ENCODE measurements at regions not wholly inside any gene's neighbourhood (a gene's known extent, or its start where the extent isn't known, plus 50 kb on each side); places are given as distances from the start of the nearest gene placed in this dataset.

DNA sequence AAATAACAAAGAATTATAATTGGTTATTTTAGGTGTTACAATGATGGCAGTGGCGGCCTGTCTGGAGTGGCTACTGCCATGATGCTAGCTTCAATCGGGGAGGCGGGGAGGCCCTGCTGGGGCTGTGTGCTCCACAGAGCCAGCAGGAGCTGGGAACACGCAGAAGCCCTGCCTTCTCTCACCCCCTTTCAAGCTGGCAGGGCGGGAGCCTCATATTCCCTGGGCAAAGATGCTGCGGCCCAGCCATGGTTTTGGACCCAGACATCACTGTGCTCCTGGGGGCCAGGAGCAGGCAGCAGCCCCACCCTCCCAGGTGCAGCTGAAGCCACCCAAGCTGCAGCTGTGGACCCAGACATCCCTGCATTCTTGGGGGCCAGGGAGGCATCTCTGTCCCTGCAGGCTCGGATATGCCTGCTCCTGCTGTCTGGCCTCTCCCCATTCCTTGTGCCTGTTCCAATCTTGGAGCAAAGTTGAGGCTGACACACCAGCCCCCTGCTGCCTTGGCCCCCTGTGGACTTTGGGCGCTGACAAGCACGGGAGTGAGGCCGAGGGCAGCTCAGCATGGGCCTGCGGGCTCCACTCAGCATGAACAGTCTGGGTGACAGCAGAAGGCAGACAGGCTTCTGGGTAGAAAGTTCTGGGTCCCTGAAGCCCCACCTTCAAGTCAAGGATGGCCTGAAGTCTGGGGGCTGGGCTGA is 263.1 kb upstream of the HTR2A start:
- H3K4me1 ChIP-seq (ENCODE audit: insufficient read depth, low read length) = 0 out of 2 replicates have a peak, but pooled peaks cover 7% of the 10 kb centered on the region
- intact Hi-C loops (cut with micrococcal nuclease; ENCODE audit: unreplicated experiment) = no loop called here
- no peak overlapping the region for H3K27ac ChIP-seq (ENCODE audit: extremely low read length, insufficient read depth, low read length)
- ATAC-seq (peak; percentile 81), FAIRE-seq (no peak), DNase-seq (ENCODE audit: low spot score) (no peak)
- no TSS peak for BruUV-seq (replicated peaks)
- POLR2A ChIA-PET = no interaction called here
- H3K27me3 ChIP-seq (ENCODE audit: control insufficient read depth in 1 of 2, insufficient read depth in 2 of 2, low read length in 2 of 2) = no peaks in the 10 kb centered on the region
- no peak overlapping the region for H3K4me3 ChIP-seq (replicated peaks in 1 of 3; ENCODE audit: insufficient read depth in 1 of 3, low read depth in 2 of 3, low read length in 3 of 3)
- 0 out of 2 replicates have a peak overlapping the region, but pooled peaks have one; percentile 3 for H3K4me2 ChIP-seq (ENCODE audit: low read depth, low read length)
- H2AFZ ChIP-seq (ENCODE audit: low read length) = no peak overlapping the region
- H4K20me1 ChIP-seq (ENCODE audit: insufficient read depth, low read length) = no peaks in the 10 kb centered on the region
- no peak for TF ChIP-seq SIN3A (IDR thresholded peaks at IDR 0.05; ENCODE audit: borderline replicate concordance, low read depth, low read length)
- TF ChIP-seq, protein P1, sequence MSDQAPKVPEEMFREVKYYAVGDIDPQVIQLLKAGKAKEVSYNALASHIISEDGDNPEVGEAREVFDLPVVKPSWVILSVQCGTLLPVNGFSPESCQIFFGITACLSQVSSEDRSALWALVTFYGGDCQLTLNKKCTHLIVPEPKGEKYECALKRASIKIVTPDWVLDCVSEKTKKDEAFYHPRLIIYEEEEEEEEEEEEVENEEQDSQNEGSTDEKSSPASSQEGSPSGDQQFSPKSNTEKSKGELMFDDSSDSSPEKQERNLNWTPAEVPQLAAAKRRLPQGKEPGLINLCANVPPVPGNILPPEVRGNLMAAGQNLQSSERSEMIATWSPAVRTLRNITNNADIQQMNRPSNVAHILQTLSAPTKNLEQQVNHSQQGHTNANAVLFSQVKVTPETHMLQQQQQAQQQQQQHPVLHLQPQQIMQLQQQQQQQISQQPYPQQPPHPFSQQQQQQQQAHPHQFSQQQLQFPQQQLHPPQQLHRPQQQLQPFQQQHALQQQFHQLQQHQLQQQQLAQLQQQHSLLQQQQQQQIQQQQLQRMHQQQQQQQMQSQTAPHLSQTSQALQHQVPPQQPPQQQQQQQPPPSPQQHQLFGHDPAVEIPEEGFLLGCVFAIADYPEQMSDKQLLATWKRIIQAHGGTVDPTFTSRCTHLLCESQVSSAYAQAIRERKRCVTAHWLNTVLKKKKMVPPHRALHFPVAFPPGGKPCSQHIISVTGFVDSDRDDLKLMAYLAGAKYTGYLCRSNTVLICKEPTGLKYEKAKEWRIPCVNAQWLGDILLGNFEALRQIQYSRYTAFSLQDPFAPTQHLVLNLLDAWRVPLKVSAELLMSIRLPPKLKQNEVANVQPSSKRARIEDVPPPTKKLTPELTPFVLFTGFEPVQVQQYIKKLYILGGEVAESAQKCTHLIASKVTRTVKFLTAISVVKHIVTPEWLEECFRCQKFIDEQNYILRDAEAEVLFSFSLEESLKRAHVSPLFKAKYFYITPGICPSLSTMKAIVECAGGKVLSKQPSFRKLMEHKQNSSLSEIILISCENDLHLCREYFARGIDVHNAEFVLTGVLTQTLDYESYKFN (CRISPR knock-in tag; conservative IDR thresholded peaks at IDR 0.05) = 0 out of 2 replicates have a peak, but pooled peaks have one; percentile 12
- WGBS (ENCODE audit: low lambda C conversion rate) = 34% methylated on average over 3 of the region's 11 CpGs
- no peak overlapping the region for H3K9ac ChIP-seq (ENCODE audit: insufficient read depth, low read depth, low read length)
- CTCF ChIA-PET (ENCODE audit: low intra/inter-chr PET ratio, low total read pairs) = no interaction called here
- in situ Hi-C loops (cut with HindIII; ENCODE audit: extremely low pct_ligation_motif_present, low pct_unique_long_range_greater_than_20kb) = no loop called here
- H3K9me3 ChIP-seq (ENCODE audit: low read length) = no peaks in the 10 kb centered on the region
- no peaks in the 10 kb centered on the region for H3K79me2 ChIP-seq (ENCODE audit: insufficient read depth, low read length)
- no peaks in the 10 kb centered on the region for H3K36me3 ChIP-seq (replicated peaks in 1 of 2; ENCODE audit: control insufficient read depth in 1 of 2, insufficient read depth in 2 of 2, low read length in 2 of 2)

DNA sequence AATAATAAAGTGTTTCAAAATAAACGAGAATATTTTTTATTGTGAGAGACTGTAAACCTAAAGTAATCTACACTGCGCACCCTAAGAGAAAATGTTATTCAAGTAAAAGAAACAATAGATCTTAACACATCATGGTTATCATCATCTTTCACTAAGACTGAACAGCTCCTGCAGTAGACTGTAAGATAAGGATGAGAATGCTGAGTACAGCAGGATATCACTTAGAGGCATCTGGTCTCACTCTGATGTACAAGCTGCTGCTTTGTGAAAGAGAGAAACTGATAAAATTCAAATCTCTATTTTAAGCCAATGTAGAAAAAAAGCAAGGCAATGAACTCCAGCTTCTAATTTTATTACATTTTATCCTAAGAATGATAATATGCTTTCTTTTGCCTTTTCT is 261.7 kb upstream of the HTR2A start:
- Histone ChIP-seq H3K36me3 (replicated peaks in 1 of 2; ENCODE audit: control insufficient read depth in 1 of 2, insufficient read depth in 2 of 2, low read length in 2 of 2) (no peaks in the 10 kb centered on the region), H4K20me1 (ENCODE audit: insufficient read depth, low read length) (no peaks in the 10 kb centered on the region), H3K4me1 (ENCODE audit: insufficient read depth, low read length) (0 out of 2 replicates have a peak, but pooled peaks cover 7% of the 10 kb centered on the region), H3K9ac (ENCODE audit: insufficient read depth, low read depth, low read length) (no peak overlapping the region), H3K4me2 (ENCODE audit: low read depth, low read length) (no peak overlapping the region), H3K27ac (ENCODE audit: extremely low read length, insufficient read depth, low read length) (no peak overlapping the region), H3K27me3 (ENCODE audit: control insufficient read depth in 1 of 2, insufficient read depth in 2 of 2, low read length in 2 of 2) (no peaks in the 10 kb centered on the region), H3K9me3 (ENCODE audit: low read length) (no peaks in the 10 kb centered on the region), H2AFZ (ENCODE audit: low read length) (no peak overlapping the region), H3K4me3 (replicated peaks in 1 of 3; ENCODE audit: insufficient read depth in 1 of 3, low read depth in 2 of 3, low read length in 3 of 3) (no peak overlapping the region), H3K79me2 (ENCODE audit: insufficient read depth, low read length) (no peaks in the 10 kb centered on the region)
- in situ Hi-C loops (cut with HindIII; ENCODE audit: extremely low pct_ligation_motif_present, low pct_unique_long_range_greater_than_20kb) (no loop called here), intact Hi-C loops (cut with micrococcal nuclease; ENCODE audit: unreplicated experiment) (no loop called here)
- no TSS peak for BruUV-seq (replicated peaks)
- ChIA-PET POLR2A (no interaction called here), CTCF (ENCODE audit: low intra/inter-chr PET ratio, low total read pairs) (no interaction called here)
- no peak for DNase-seq (ENCODE audit: low spot score)
- 47% methylated on average over 2 of the region's 2 CpGs for WGBS (ENCODE audit: low lambda C conversion rate)
- FAIRE-seq = no peak
- no peak for ATAC-seq
- TF ChIP-seq PCBP2 (optimal IDR thresholded peaks at IDR 0.05; ENCODE audit: low read depth, low read length, poor library complexity, severe bottlenecking) (no peak), SYNCRIP (IDR thresholded peaks at IDR 0.05; ENCODE audit: insufficient read depth, low read depth, low read length) (no peak), ZNF773 (CRISPR knock-in tag; IDR thresholded peaks at IDR 0.05; ENCODE audit: borderline replicate concordance) (no peak), ZNF274 (CRISPR knock-in tag; IDR thresholded peaks at IDR 0.05) (no peak), SRF (IDR thresholded peaks at IDR 0.05; ENCODE audit: low read depth, low read length) (no peak), TRIM24 (CRISPR knock-in tag; IDR thresholded peaks at IDR 0.05) (no peak), ZNF337 (CRISPR knock-in tag; IDR thresholded peaks at IDR 0.05; ENCODE audit: borderline replicate concordance, low read depth) (no peak)
- TF ChIP-seq, protein P2, sequence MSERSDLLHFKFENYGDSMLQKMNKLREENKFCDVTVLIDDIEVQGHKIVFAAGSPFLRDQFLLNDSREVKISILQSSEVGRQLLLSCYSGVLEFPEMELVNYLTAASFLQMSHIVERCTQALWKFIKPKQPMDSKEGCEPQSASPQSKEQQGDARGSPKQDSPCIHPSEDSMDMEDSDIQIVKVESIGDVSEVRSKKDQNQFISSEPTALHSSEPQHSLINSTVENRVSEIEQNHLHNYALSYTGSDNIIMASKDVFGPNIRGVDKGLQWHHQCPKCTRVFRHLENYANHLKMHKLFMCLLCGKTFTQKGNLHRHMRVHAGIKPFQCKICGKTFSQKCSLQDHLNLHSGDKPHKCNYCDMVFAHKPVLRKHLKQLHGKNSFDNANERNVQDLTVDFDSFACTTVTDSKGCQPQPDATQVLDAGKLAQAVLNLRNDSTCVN (CRISPR knock-in tag; IDR thresholded peaks at IDR 0.05; ENCODE audit: borderline replicate concordance) = no peak
- TF ChIP-seq, protein P3, sequence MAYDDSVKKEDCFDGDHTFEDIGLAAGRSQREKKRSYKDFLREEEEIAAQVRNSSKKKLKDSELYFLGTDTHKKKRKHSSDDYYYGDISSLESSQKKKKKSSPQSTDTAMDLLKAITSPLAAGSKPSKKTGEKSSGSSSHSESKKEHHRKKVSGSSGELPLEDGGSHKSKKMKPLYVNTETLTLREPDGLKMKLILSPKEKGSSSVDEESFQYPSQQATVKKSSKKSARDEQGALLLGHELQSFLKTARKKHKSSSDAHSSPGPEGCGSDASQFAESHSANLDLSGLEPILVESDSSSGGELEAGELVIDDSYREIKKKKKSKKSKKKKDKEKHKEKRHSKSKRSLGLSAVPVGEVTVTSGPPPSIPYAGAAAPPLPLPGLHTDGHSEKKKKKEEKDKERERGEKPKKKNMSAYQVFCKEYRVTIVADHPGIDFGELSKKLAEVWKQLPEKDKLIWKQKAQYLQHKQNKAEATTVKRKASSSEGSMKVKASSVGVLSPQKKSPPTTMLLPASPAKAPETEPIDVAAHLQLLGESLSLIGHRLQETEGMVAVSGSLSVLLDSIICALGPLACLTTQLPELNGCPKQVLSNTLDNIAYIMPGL (CRISPR knock-in tag; IDR thresholded peaks at IDR 0.05; ENCODE audit: borderline replicate concordance in 1 of 2, low read depth in 1 of 2) = no peak

All from HepG2 (cell line).